GM21717 (cell line): ENCODE measurements at regions not wholly inside any gene's neighbourhood (a gene's known extent, or its start where the extent isn't known, plus 50 kb on each side); places are given as distances from the start of the nearest gene placed in this dataset.
"Not testable (repeated sequence)": the region's sequence is repeated elsewhere in the genome, so short reads cannot be mapped to it uniquely, and the experiment has no call there.

ENCODE experiments used
- ATAC-seq: cut with Tn5 transposase; IDR thresholded peaks from one replicate; pipeline ENCODE4 v1.9.1; 2021; ENCODE audit warnings: mild to moderate bottlenecking, moderate library complexity; ENCODE audit not compliant: unreplicated experiment

DNA sequence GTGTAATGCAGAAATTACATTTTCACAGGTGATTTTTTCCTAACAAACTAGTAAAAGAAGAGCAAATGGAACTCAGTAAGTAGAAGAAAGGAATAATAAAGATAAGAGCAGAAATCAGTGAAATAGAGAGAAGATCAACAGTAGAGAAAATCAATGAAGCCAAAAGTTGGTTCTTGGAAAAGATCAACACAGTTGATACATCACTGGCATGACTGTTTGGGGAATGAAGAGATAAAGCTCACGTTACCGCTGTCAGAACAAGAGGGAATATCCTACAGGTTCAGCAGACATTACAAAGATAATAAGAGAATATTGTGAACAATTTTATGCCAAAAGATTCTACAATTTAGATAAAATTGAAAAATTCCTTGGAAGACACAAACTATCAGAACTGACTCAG is 146.4 kb downstream of the ACTR3B start:
- ATAC-seq: no peak

DNA sequence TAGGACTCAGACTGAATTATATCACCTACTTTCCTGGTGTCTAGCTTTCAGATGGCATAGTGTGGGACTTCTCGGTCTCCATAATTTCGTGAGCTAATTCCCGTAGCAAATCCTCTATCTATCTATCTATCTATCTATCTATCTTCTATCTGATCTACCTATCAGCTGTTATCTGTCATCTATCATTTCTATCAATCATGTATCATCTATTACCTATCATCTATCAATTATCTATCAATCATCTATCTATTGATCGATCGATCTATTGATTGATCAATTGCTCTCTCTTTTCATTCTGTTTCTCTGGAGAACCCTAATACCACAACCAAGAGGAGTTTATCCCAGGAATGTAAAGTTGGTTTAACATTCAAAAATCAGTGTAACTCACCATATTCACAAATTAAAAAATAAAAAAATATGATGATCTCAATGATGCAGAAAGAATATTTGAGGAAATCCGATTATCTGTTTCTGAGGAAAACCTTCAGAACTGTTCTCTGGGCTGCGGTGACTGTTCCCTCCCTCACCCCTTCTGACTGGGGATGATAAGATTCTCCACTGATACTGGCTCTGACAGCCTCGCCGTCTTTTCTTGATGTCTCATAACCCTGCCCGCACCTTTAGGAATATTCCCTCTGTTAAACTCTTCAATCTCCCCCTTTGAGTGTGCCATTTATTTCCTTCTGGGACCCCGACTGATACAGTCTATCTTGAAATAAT is 147.7 kb downstream of the ACTR3B start:
- ATAC-seq: no peak

DNA sequence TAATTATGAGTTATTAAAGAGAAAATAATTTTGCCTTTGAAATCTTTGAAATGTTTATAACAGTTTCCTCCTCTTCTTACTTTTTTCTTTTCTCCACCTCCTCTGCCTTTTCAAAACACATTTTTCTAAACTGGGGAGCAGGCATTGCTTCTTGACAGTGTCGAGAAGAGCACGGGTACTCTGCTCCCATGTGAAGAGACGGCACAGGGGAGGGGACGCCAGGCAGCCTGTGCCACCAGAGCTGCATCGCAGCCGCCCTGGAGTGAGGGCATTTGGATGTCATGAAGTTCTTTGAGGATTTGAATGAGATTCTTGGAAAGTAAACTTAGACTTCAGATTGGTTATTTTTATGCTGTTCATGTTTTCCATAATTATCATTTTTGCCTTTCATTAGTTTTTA is 149.7 kb downstream of the ACTR3B start:
- ATAC-seq: no peak

DNA sequence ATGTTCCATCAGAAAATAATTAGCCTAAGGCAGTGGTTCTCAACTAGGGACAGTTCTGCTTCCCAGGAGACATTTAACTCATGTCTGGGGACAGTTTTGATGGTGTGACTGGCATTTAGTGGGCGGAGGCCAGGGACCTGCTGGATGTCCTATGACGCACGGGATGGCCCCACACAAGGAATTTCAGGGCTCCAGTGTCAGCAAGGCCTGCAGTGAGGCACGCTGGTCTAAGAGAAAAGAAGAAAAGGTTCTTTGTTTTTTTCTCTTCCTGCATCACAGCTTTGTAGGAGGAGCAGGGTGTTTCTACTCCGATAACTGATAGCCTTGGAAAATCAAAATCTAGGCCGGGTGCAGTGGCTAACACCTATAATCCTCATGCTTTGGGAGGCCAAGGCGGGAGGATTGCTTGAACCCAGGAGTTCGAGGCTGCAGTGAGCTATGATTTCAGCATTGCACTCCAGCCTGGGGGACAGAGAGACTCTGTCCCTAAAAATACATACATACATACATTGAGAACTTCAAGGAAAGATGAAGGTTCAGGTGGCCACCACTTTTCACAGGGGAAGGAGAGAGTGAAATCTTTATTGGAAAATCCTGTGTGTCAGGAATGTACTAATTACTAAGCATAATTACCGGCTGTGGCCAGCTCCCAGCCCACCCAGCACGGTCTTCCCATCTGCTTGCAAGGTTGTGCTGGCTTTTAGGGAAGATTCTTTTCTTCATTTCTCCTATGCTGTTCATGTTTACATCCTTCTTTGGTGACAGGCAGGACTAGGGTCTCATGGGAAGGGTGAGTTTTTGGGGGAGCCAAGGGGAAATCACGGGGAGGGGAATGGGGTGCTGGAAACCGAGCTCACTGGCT is 150.4 kb downstream of the ACTR3B start:
- no peak for ATAC-seq

DNA sequence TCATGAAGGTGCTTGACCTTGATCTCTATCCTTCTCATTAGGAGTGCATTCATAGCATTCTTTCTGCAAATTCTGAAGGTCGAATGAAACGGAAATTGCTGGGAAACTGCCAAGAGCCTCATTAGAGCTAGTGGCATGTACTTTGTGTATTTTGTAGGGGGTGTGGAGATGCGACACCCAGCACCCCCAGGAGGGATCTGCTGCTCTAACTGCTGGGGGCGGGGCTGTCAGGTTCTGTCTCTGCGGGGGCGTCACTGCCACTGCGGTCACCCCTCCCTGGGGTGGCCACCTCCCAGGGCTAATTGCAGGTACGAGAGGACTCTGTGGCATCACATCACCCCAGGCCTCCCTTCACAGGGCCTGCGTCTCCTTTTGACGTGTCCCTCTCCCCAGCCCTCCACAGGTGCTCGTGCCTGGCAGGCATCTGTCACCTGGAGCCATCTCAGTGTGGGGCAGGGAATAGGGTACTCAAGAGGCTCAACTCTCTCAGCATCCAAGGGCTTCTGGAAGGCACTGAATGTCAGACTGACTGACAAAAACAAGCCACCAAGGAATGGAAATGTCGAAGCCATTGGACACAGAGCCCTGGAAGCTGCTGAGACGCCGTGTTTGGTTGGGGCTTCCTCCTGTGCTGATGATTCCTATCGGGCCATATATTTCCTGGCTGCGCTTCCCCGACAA is 151.1 kb downstream of the ACTR3B start:
- ATAC-seq: no peak

DNA sequence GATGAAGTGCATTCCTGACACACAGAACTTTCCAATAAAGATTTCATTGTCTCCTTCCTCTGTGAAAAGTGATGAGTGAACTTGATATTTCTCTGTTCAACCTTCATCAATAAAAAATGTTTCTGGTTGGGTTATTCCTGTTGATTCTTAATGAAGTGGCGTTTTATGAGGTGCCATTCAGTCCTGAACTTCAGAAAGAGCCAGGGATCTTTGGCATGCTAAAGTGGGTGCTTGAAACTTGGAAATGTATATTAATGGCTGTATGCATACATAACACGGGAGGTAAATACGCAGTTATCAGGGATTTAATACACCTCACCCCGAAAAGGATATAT is 151.6 kb downstream of the ACTR3B start:
- no peak for ATAC-seq

DNA sequence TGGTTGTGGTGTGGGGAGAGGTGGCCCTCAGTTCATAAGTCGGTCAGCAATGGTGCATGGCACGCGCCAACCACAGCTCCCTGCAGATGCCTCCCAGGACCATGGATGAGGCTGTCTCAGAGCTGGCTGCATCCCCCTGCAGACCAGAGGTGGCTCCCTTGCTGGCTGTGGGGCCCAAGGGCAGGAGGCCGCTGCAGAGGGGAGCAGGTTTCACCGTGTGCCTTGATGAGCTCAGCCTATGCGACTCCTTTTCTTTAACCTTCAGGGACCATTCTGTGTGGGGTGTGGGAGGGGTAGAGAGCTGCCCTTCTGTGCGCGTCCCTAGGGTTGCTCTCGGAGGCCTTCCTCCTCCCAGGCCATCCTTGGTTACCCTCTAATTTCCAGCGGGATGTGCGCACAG is 152.4 kb downstream of the ACTR3B start:
- no peak for ATAC-seq

DNA sequence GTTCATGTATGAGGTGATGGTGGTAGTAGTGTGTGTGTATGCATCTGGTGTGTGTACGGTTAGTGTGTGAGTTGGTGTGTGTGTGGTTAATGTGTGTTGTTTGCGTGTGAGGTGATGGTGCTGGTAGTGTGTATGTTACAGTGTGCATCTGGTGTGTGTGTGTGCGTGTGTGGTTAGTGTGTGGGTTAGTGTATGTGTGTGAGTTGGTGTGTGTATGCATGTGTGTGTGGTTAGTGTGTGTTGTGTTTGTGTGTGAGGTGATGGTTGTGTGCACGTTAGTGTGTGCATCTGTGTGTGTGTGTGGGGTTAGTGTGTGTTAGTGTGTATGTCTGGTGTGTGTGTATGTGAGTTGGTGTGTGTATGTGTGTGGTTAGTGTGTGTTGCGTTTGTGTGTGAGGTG is 153.0 kb downstream of the ACTR3B start:
- ATAC-seq: no peak

DNA sequence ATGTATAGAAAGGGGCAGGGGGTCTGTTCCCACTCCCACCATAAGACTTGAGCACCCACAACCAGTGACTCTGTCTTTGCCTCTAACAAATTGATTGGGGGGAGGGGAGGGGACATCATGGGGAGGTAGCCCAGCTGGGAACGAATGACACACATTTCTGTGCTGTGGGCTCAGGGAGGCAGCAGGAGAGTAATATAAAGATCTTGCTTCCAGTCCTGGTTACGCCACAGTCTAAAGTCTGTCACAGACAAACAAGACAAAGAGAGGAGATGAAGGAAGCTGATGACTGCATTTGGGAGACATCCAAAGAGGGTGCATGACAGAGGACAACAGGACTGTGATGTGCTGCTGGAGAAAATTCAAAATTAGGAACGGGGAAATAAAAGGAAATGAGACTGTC is 153.9 kb downstream of the ACTR3B start:
- ATAC-seq: no peak

DNA sequence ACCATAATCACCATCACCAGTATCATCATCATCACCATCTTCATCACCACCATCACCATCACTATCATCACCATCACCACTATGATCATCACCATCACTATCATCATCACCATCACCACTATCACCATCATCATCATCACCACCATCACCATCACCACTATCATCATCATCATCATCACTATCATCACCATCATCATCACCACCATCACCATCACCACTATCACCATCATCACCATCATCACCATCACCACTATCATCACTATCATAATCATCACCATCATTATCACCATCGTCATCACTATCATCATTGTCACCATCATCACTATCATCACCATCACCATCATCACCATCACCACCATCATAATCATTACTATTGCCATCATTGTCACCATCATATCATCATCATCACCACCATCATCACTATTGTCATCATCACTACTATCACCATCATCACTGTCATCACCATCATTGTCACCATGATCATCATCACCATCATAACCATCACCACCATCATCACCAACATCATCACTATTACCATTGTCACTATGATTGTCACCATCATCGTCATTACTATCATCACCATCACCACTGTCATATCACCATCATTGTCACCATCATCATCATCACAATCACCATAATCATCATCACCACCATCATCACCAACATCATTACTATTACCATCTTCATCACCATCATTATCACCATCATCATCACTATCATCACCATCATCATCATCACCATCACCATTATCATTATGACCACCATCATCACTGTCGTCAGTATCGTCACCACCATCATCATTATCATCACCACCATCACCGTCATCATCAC is 154.7 kb downstream of the ACTR3B start:
- ATAC-seq: no peak

DNA sequence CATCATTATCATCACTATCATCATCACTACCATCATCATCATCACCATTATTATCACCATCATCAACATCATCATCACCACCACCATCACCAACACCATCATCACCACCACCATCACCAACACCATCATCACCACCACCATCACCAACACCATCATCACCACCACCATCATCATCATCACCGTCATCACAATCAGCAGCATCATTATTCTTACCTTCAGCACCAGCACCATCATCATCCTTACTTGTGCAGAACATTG is 155.2 kb downstream of the ACTR3B start:
- ATAC-seq: not testable (repeated sequence)

DNA sequence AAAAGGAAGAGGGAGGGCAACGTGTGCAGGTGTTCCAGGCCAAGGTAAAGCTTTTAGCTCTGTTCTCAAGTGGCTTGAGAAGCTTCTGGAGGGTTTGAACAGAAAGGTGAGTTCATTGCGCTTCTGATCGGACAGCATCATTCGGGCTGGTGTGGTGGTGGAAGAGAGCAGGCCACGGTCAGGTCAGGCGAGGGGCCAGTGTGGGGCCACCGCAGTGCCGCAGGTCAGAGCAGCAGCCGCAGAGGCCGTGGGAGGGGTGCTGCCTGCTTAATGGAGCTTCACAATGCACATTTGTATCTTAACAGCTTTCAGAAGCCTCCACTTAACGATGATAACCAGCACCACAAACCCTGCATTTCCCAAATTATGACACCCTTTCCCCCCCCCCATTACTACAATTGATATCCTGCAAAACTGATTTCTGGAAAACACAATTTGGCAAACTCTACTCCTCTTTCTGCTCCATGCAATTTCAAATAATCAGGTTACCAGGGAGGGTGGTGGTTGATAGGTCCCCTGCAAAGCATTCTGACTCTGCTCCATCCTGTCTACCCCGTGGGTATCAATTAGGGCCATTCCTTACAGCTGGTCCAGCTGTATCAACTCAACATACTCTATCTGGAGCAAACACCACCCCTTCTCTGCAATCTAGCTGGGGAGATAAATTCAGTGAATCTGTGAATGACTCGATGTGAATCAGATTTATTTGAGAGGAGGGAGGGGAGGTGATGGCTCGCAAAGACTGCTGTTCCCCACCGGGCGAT is 162.9 kb downstream of the ACTR3B start:
- no peak for ATAC-seq

DNA sequence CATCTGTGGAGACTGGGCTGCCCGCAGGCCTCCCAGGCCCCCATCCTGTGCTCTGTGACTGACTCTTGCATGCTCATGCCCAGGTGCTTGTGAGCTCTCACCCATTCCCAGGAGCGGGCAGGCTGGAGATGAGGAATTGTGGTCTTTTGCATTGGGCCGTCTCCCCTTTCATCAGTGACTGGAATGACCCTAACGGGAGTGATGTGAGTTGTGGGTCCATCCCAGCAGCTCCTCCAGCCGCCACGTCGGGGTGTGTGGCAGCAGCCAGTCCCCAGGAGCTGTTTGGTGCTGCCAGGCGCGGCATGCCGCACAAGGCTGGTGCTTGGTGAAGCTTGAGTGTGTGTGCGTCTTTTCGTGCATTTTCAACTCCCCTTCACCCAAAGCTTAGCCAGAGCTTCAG is 164.2 kb downstream of the ACTR3B start:
- ATAC-seq: no peak

DNA sequence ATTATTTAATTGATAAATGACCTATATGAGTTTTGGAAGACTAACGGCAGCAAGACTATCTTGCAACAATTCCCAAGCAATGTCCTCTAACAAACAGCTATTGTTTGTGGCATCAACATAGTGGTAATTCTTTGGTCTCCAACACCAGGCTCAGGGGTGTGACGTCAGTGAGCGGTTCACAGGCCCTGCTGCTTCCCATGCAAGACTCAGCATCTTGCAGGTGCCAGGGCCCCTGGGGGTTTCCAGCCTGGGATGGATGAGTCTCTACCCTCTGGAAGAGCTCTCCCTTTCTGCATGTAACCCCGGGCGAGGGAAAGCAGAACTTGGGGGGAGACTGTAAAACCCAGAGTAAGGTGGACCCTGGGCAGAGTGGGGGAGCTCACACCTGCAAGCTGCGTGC is 164.7 kb downstream of the ACTR3B start:
- no peak for ATAC-seq

DNA sequence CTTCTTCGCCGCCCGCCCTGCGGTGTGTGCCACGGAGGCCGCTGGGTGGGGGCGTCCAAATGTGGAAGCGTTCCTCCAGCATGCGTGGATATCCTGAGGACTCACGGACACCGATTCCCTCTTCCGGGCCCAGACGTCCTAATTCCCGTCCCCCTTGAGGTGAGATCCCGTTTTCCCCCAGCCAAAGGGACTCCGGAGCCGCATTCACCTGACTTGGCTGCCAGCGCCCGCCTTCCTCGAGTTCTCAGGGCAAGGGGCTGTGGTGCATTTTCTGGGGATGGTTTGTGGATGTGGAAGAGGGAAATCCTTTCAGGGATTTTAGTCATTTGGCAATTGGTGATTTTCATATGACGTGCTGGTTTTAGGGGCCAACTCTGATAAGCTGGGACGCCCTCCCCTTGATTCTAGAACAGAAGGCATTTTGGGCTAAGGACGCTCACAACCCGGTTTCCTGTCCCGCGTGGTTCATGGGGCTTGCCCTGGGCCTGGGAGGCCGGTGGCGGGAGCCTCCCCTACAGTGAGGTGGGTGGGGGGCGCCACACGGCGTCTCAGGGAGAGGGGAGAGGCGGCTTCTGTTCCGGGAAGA is 165.4 kb downstream of the ACTR3B start:
- no peak for ATAC-seq

DNA sequence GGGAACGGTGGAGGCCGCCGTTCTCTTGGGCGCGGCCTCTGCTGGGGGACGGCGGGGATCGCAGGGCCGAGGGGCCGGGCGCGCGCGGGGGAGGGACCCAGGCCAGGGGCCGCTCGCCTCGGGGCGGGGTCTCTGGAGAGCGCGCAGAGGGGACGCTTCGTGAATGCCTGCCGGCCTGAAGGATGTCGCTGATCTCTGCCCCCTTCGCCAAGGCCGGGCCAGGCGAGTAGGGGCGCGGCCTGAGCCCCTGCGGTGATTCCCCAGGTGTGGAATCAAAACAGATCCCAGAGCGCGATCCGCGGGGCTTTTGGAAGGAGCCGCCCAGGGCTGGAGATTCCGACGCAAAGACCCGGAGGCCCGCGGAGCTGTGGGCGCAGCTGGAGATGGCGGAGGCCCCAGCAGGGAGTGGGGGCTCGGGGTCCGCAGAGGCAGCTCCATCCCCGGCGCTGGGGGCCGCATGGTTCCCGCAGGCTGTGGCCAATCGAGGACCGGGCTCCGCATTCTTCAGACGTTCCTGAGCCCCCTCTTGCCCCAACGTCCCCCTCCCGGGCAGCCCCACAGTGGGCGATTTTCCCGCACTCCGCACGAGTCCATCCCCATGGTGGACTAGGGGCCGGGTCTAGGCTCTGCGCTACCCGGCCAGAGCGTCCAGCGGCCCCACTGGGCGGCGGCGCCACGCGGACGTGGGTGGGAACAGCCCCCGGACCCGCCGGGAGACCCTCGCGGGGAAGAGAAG is 166.0 kb downstream of the ACTR3B start:
- ATAC-seq: no peak

DNA sequence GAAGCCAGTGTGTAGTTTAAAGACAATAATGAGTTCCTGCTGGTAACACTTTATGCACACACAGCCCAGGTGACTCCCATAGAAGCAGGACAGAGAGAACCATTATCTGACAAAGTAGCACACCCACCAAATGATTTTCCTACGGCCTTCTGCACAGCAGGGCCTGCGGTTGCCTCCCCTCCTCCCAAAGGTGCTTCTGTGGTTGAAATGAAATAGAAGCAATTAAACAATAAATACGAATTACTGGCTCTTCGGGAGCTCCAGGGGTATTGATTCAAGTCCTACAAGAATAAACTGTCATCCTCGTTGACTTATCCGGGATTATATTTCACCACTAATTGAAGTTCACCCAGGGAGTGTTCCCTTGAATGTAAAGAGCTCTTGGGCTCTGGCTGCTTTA is 172.1 kb downstream of the ACTR3B start:
- ATAC-seq: no peak

DNA sequence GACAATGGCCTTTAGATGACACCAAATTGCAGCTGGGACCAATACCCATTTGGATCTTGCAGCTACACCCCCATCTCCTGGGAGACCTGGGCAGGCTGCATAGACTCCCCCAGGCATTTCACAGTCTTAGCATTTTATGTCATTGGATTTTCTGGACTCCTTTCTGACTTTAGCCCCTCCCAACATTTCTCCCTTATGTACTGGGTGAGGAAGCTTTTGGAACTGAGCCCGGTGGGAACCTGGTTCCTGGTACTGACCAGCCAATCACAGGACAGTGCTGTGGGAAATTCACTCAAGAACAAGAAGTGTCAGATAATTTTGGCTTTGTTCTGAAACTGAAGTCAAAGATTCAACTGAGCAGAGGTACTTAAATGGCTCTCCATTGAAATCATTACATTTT is 177.7 kb downstream of the ACTR3B start:
- no peak for ATAC-seq

DNA sequence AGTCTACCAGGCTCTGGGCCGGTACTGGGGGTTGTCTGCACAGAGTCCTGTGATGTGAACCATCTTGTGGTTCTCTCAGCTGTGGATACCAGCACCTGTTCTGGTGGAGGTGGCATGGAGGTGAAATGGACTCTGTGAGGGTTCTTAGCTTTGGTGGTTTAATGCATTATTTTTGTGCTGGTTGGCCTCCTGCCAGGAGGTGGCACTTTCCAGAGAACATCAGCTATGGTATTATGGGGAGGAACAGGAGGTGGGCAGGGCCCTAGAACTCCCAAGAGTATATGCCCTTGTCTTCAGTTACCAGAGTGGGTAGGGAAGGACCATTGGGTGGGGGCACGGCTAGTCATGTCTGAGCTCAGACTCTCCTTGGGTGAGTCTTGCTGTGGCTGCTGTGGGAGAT is 187.1 kb downstream of the ACTR3B start:
- ATAC-seq: not testable (repeated sequence)

DNA sequence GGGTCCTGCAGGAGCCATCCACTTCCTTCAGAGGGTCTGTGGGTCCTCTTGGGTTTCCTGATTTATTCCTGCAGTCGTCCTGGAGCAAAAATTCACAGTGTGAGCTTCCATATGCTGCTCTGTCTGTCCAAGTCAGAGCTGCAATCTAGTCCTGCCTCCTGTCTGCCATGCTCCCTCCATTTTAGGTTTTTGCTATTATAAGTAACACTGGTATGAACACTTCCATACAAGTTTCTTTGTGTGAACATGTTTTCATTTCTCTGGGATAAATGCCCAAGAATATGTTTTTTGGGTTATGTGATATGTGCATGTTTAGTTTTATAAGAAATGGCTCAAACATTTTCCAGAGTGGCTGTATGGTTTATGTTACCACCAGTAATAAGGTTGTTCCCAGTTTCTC is 188.1 kb downstream of the ACTR3B start:
- ATAC-seq: no peak
